HEK293 (cell line): ENCODE measurements at regions not wholly inside any gene's neighbourhood (a gene's known extent, or its start where the extent isn't known, plus 50 kb on each side); places are given as distances from the start of the nearest gene placed in this dataset.

ENCODE experiments used
- CTCF ChIA-PET: fragments of 350-600 bp; formaldehyde crosslinking; extraction: SDS; loops from one replicate; lab custom pipeline; 2021; ENCODE audit warnings: antibody characterized with exemption; lab: Yijun Ruan, JAX
- POLR2A ChIA-PET: fragments of 300-600 bp; formaldehyde crosslinking; extraction: SDS; loops from one replicate; lab custom pipeline; 2020; ENCODE audit warnings: antibody characterized with exemption, inconsistent platforms; lab: Yijun Ruan, JAX
- H3K27ac ChIP-seq: fragments of 200-500 bp; sonication (Bioruptor generic); 2 replicates; pipeline ENCODE4 v1.5.1; 2014; ENCODE audit warnings: low read depth, low read length, control low read depth, inconsistent platforms; ENCODE audit errors: extremely low read depth
- H3K36me3 ChIP-seq, 2 experiments: fragments of 200-500 bp in 1 of 2; sonication (Bioruptor generic) in 1 of 2; 1 replicate in 1 of 2; 2 replicates in 1 of 2; pipeline ENCODE4 v1.5.1; 2014 to 2017; ENCODE audit warnings: inconsistent platforms in 2 of 2, low read length in 2 of 2; ENCODE audit not compliant: control insufficient read depth in 2 of 2, insufficient read depth in 1 of 2
- H3K4me1 ChIP-seq: fragments of 200-500 bp; sonication (Bioruptor generic); 2 replicates; pipeline ENCODE4 v1.5.1; 2014; ENCODE audit warnings: mild to moderate bottlenecking, low read length, inconsistent platforms; ENCODE audit not compliant: control insufficient read depth, insufficient read depth
- H3K4me3 ChIP-seq: 2 replicates; pipeline ENCODE4 v1.5.1; 2011; ENCODE audit warnings: low read depth, mild to moderate bottlenecking, control low read depth, low read length, moderate library complexity
- H3K9me3 ChIP-seq: fragments of 200-500 bp; sonication (Bioruptor generic); 2 replicates; pipeline ENCODE4 v1.5.1; 2014; ENCODE audit warnings: low read depth, low read length, inconsistent platforms; ENCODE audit not compliant: control insufficient read depth, insufficient read depth
- EGR2 ChIP-seq: fragments of 450-650 bp; formaldehyde crosslinking; IDR thresholded peaks from 2 replicates; pipeline ENCODE4 v1.5.1; 2016; ENCODE audit warnings: low read depth, missing biosample characterization, missing genetic modification characterization
- GLIS1 ChIP-seq: fragments of 450-650 bp; formaldehyde crosslinking; IDR thresholded peaks from 2 replicates; pipeline ENCODE4 v1.5.1; 2016; ENCODE audit warnings: missing biosample characterization, missing genetic modification characterization
- HIC1 ChIP-seq: fragments of 450-650 bp; formaldehyde crosslinking; IDR thresholded peaks from 2 replicates; pipeline ENCODE4 v1.5.1; 2016; ENCODE audit warnings: missing biosample characterization, missing genetic modification characterization
- PRDM1 ChIP-seq: fragments of 450-650 bp; formaldehyde crosslinking; IDR thresholded peaks from 2 replicates; pipeline ENCODE4; 2016; ENCODE audit warnings: missing biosample characterization, missing genetic modification characterization
- SETDB1 ChIP-seq: IDR thresholded peaks from one replicate; pipeline ENCODE4 v1.6.1; 2017; ENCODE audit warnings: mild to moderate bottlenecking, low read length, moderate library complexity, mixed read lengths; ENCODE audit not compliant: insufficient read length
- YY1 ChIP-seq: fragments of 450-650 bp; formaldehyde crosslinking; IDR thresholded peaks from 2 replicates; pipeline ENCODE4 v1.5.1; 2018; ENCODE audit warnings: missing biosample characterization, missing genetic modification characterization
- ZBTB48 ChIP-seq: fragments of 450-650 bp; formaldehyde crosslinking; IDR thresholded peaks from 2 replicates; pipeline ENCODE4 v1.5.1; 2016; ENCODE audit warnings: missing biosample characterization, missing genetic modification characterization
- ZNF112 ChIP-seq: fragments of 450-650 bp; formaldehyde crosslinking; IDR thresholded peaks from 2 replicates; pipeline ENCODE4 v1.5.0; 2017; ENCODE audit warnings: missing biosample characterization, missing genetic modification characterization
- ZNF174 ChIP-seq: fragments of 450-650 bp; formaldehyde crosslinking; IDR thresholded peaks from 2 replicates; pipeline ENCODE4 v1.5.0; 2017; ENCODE audit warnings: missing biosample characterization, mild to moderate bottlenecking, missing genetic modification characterization
- ZNF24 ChIP-seq: fragments of 450-650 bp; formaldehyde crosslinking; IDR thresholded peaks from 2 replicates; pipeline ENCODE4 v1.5.1; 2016; ENCODE audit warnings: missing biosample characterization, missing genetic modification characterization
- ZNF37A ChIP-seq: fragments of 450-650 bp; IDR thresholded peaks from 2 replicates; pipeline ENCODE4 v1.5.1; 2018; ENCODE audit warnings: missing biosample characterization, missing genetic modification characterization
- ZNF394 ChIP-seq: fragments of 450-650 bp; formaldehyde crosslinking; IDR thresholded peaks from 2 replicates; pipeline ENCODE4 v1.5.1; 2016; ENCODE audit warnings: missing biosample characterization, missing genetic modification characterization, mild to moderate bottlenecking, moderate library complexity, borderline replicate concordance
- ZNF560 ChIP-seq: fragments of 450-650 bp; formaldehyde crosslinking; IDR thresholded peaks from 2 replicates; pipeline ENCODE4 v1.5.1; 2017; ENCODE audit warnings: missing biosample characterization, missing genetic modification characterization, borderline replicate concordance
- ZNF624 ChIP-seq: fragments of 450-650 bp; formaldehyde crosslinking; IDR thresholded peaks from 2 replicates; pipeline ENCODE4 v1.5.1; 2017; ENCODE audit warnings: missing biosample characterization, missing genetic modification characterization
- ZNF843 ChIP-seq: fragments of 450-650 bp; formaldehyde crosslinking; IDR thresholded peaks from 2 replicates; pipeline ENCODE4 v1.5.1; 2016; ENCODE audit warnings: missing biosample characterization, missing genetic modification characterization
- ZSCAN23 ChIP-seq: fragments of 450-650 bp; formaldehyde crosslinking; IDR thresholded peaks from 2 replicates; pipeline ENCODE4 v1.5.1; 2016; ENCODE audit warnings: missing biosample characterization, missing genetic modification characterization
- ZXDB ChIP-seq: fragments of 450-650 bp; formaldehyde crosslinking; IDR thresholded peaks from 2 replicates; pipeline ENCODE4 v1.5.1; 2016; ENCODE audit warnings: missing biosample characterization, missing genetic modification characterization
- TF ChIP-seq, protein P1 (sequence below): fragments of 450-650 bp; formaldehyde crosslinking; IDR thresholded peaks from 2 replicates; pipeline ENCODE4 v1.5.1; 2017; ENCODE audit warnings: missing biosample characterization, mild to moderate bottlenecking, missing genetic modification characterization, moderate library complexity
- TF ChIP-seq, protein P2 (sequence below): fragments of 450-650 bp; formaldehyde crosslinking; IDR thresholded peaks from 2 replicates; pipeline ENCODE4 v1.5.1; 2016; ENCODE audit warnings: missing biosample characterization, missing genetic modification characterization
- TF ChIP-seq, protein P3 (sequence below): fragments of 450-650 bp; formaldehyde crosslinking; IDR thresholded peaks from 2 replicates; pipeline ENCODE4 v1.5.1; 2016; ENCODE audit warnings: missing biosample characterization, missing genetic modification characterization
- TF ChIP-seq, protein P4 (sequence below): fragments of 450-650 bp; formaldehyde crosslinking; IDR thresholded peaks from 2 replicates; pipeline ENCODE4 v1.5.1; 2016; ENCODE audit warnings: missing biosample characterization, missing genetic modification characterization

GRCh38 chr10:120981601-120982391, 130.6 kb downstream of the WDR11 start (continued):
- TF ChIP-seq ZXDB (peak; percentile 65), ZBTB48 (tag by site-specific recombination) (peak; percentile 69; the same call in 1 of the 2 replicates), HIC1 (peak; percentile 56; the same call in 1 of the 2 replicates), ZNF843 (tag by site-specific recombination) (0 out of 2 replicates have a peak, but pooled peaks have one; percentile 44), PRDM1 (peak; percentile 87), ZNF24 (tag by site-specific recombination) (no peak), GLIS1 (tag by site-specific recombination) (peak; percentile 99), ZNF37A (tag by site-specific recombination) (no peak)

DNA sequence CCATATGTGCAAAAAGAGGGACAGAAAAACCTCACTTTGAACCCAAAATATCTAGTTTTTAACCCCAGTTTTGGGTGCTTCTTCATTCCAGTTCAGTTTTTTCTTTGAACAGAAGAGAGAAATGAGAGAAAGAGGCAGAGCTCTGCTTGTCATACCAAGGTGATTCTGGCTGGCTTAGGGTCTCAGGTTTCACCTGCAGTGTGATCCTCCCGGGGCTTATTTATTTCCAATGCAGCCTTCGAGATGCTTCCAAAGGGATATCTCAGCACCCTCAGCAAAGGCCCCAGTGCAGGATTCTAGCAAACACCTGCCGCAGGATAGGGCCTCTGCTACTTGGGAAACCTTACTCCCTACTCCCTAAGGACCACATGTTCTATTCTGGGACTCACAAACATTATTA, 131.3 kb downstream of the WDR11 start:
- ChIA-PET POLR2A (no interaction called here), CTCF (no interaction called here)
- peaks cover 45% of the 10 kb centered on the region for H3K4me1 ChIP-seq
- H3K27ac ChIP-seq: peak overlapping the region; percentile 86; the same call in 1 of the 2 replicates
- TF ChIP-seq, protein P1, sequence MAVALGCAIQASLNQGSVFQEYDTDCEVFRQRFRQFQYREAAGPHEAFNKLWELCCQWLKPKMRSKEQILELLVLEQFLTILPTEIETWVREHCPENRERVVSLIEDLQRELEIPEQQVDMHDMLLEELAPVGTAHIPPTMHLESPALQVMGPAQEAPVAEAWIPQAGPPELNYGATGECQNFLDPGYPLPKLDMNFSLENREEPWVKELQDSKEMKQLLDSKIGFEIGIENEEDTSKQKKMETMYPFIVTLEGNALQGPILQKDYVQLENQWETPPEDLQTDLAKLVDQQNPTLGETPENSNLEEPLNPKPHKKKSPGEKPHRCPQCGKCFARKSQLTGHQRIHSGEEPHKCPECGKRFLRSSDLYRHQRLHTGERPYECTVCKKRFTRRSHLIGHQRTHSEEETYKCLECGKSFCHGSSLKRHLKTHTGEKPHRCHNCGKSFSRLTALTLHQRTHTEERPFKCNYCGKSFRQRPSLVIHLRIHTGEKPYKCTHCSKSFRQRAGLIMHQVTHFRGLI: peak; percentile 27; the same call in 1 of the 2 replicates
- TF ChIP-seq ZNF394 (tag by site-specific recombination): no peak
- TF ChIP-seq, protein P2, sequence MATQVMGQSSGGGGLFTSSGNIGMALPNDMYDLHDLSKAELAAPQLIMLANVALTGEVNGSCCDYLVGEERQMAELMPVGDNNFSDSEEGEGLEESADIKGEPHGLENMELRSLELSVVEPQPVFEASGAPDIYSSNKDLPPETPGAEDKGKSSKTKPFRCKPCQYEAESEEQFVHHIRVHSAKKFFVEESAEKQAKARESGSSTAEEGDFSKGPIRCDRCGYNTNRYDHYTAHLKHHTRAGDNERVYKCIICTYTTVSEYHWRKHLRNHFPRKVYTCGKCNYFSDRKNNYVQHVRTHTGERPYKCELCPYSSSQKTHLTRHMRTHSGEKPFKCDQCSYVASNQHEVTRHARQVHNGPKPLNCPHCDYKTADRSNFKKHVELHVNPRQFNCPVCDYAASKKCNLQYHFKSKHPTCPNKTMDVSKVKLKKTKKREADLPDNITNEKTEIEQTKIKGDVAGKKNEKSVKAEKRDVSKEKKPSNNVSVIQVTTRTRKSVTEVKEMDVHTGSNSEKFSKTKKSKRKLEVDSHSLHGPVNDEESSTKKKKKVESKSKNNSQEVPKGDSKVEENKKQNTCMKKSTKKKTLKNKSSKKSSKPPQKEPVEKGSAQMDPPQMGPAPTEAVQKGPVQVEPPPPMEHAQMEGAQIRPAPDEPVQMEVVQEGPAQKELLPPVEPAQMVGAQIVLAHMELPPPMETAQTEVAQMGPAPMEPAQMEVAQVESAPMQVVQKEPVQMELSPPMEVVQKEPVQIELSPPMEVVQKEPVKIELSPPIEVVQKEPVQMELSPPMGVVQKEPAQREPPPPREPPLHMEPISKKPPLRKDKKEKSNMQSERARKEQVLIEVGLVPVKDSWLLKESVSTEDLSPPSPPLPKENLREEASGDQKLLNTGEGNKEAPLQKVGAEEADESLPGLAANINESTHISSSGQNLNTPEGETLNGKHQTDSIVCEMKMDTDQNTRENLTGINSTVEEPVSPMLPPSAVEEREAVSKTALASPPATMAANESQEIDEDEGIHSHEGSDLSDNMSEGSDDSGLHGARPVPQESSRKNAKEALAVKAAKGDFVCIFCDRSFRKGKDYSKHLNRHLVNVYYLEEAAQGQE: peak; percentile 0; the same call in 1 of the 2 replicates
- no peaks in the 10 kb centered on the region for H3K9me3 ChIP-seq
- H3K4me3 ChIP-seq: no peak overlapping the region
- no peaks in the 10 kb centered on the region for H3K36me3 ChIP-seq

GRCh38 chr10:120983721-120984120, 132.6 kb downstream of the WDR11 start:
- peaks cover 36% of the 10 kb centered on the region for H3K4me1 ChIP-seq
- H3K27ac ChIP-seq: no peak overlapping the region
- H3K36me3 ChIP-seq: no peaks in the 10 kb centered on the region
- H3K9me3 ChIP-seq: no peaks in the 10 kb centered on the region
- no peak overlapping the region for H3K4me3 ChIP-seq
- ChIA-PET CTCF (interaction anchor here (0.5 to 1.2 kb wide), 2 partner anchors 35 to 53 kb away, joined by 3 to 6 read pairs; no protein-coding TSS in a partner anchor), POLR2A (no interaction called here)
- TF ChIP-seq ZNF112: no peak
- TF ChIP-seq SETDB1: no peak
- no peak for TF ChIP-seq HIC1
- no peak for TF ChIP-seq ZSCAN23 (tag by site-specific recombination)
- no peak for TF ChIP-seq EGR2 (tag by site-specific recombination)
- no peak for TF ChIP-seq ZNF624 (tag by site-specific recombination)
- TF ChIP-seq, protein P3, sequence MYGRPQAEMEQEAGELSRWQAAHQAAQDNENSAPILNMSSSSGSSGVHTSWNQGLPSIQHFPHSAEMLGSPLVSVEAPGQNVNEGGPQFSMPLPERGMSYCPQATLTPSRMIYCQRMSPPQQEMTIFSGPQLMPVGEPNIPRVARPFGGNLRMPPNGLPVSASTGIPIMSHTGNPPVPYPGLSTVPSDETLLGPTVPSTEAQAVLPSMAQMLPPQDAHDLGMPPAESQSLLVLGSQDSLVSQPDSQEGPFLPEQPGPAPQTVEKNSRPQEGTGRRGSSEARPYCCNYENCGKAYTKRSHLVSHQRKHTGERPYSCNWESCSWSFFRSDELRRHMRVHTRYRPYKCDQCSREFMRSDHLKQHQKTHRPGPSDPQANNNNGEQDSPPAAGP (tag by site-specific recombination): no peak
- TF ChIP-seq, protein P4, sequence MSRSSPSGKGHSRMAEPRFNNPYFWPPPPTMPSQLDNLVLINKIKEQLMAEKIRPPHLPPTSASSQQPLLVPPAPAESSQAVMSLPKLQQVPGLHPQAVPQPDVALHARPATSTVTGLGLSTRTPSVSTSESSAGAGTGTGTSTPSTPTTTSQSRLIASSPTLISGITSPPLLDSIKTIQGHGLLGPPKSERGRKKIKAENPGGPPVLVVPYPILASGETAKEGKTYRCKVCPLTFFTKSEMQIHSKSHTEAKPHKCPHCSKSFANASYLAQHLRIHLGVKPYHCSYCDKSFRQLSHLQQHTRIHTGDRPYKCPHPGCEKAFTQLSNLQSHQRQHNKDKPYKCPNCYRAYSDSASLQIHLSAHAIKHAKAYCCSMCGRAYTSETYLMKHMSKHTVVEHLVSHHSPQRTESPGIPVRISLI: no peak
- no peak for TF ChIP-seq YY1 (tag by site-specific recombination)
- no peak for TF ChIP-seq ZNF560 (tag by site-specific recombination)
- TF ChIP-seq ZNF174 (tag by site-specific recombination): no peak
